Panc1 (cell line): ENCODE measurements at regions not wholly inside any gene's neighbourhood (a gene's known extent, or its start where the extent isn't known, plus 50 kb on each side); places are given as distances from the start of the nearest gene placed in this dataset.

Experiments used
- ATAC-seq: fragments of 200-7000 bp; cut with Tn5 transposase; 2 replicates; pipeline ENCODE4 v1.9.1; 2020; ENCODE audit warnings: mild to moderate bottlenecking, moderate library complexity
- BruUV-seq: library from RNA; stranded (reverse); fragments of 400-500 nt; replicated peaks from 2 replicates; lab custom pipeline; 2021; lab: Mats Ljungman, UMichigan
- CTCF ChIA-PET: fragments of 300-600 bp; sonication (Branson Sonifier 250); formaldehyde crosslinking; loops from one replicate; lab custom pipeline; 2022; ENCODE audit warnings: antibody characterized with exemption; lab: Charles Lee
- POLR2A ChIA-PET: fragments of 300-600 bp; sonication (Branson Sonifier 250); formaldehyde crosslinking; loops from one replicate; lab custom pipeline; 2022; ENCODE audit warnings: antibody characterized with exemption; lab: Charles Lee
- DNase-seq: peaks from one replicate; pipeline ENCODE4 v3.0.0-alpha.2; 2010; ENCODE audit warnings: low read depth, low spot score
- H3K27ac ChIP-seq: 2 replicates; pipeline ENCODE4 v1.5.1; 2011; ENCODE audit warnings: mild to moderate bottlenecking, low read length, inconsistent platforms
- H3K27me3 ChIP-seq: fragments of 200-500 bp; sonication (Bioruptor generic); 2 replicates; pipeline ENCODE4 v1.6.0; 2014; ENCODE audit warnings: low read length, inconsistent platforms; ENCODE audit not compliant: control insufficient read depth, insufficient read depth
- H3K36me3 ChIP-seq: fragments of 200-500 bp; sonication (Bioruptor generic); 2 replicates; pipeline ENCODE4 v1.5.1; 2014; ENCODE audit warnings: inconsistent platforms, mild to moderate bottlenecking, low read length, moderate library complexity; ENCODE audit not compliant: control insufficient read depth, insufficient read depth
- H3K4me1 ChIP-seq: 2 replicates; pipeline ENCODE4 v1.5.1; 2011; ENCODE audit warnings: inconsistent platforms, mild to moderate bottlenecking, low read length, moderate library complexity; ENCODE audit not compliant: control insufficient read depth, insufficient read depth
- H3K4me3 ChIP-seq, 2 experiments: 2 replicates each; pipeline ENCODE4 v1.5.1; 2011 to 2012; ENCODE audit warnings: low read depth in 2 of 2, low read length in 2 of 2, mild to moderate bottlenecking in 2 of 2, inconsistent platforms in 1 of 2, moderate library complexity in 1 of 2
- H3K9me3 ChIP-seq: fragments of 200-500 bp; sonication (Bioruptor generic); 2 replicates; pipeline ENCODE4 v1.5.1; 2014; ENCODE audit warnings: low read depth, mild to moderate bottlenecking, inconsistent platforms, low read length, moderate library complexity; ENCODE audit not compliant: control insufficient read depth, insufficient read depth
- POLR2AphosphoS5 ChIP-seq: IDR thresholded peaks from 2 replicates; pipeline ENCODE4 v1.6.1; 2012; ENCODE audit warnings: mild to moderate bottlenecking, low read depth, low read length, moderate library complexity
- SIN3A ChIP-seq: IDR thresholded peaks from 2 replicates; pipeline ENCODE4 v1.6.1; 2012; ENCODE audit warnings: low read depth, mild to moderate bottlenecking, low read length, moderate library complexity, borderline replicate concordance; ENCODE audit not compliant: insufficient read depth
- TCF7L2 ChIP-seq: IDR thresholded peaks from 2 replicates; pipeline ENCODE4 v1.6.1; 2011; ENCODE audit warnings: mild to moderate bottlenecking, low read depth, low read length, inconsistent platforms
- in situ Hi-C: cut with HindIII; loops from 2 replicates; pipeline ENCODE4 v1.10.0; 2016; ENCODE audit warnings: low sequenced_read_pairs, low pct_unique_long_range_greater_than_20kb
- intact Hi-C: fragments of 100-400 bp; cut with micrococcal nuclease; formaldehyde crosslinking; loops from one replicate; pipeline ENCODE4 v1.10.0; 2022; ENCODE audit not compliant: unreplicated experiment
- TF ChIP-seq, protein P1 (sequence below), 2 experiments: IDR thresholded peaks; 2 replicates each; pipeline ENCODE4 v1.6.1; 2011 to 2012; ENCODE audit warnings: low read depth in 2 of 2, control low read depth in 1 of 2, low read length in 1 of 2, mild to moderate bottlenecking in 1 of 2, moderate library complexity in 1 of 2; ENCODE audit not compliant: insufficient read depth in 1 of 2
- TF ChIP-seq, protein P2 (sequence below): fragments of 450-650 bp; IDR thresholded peaks from 2 replicates; pipeline ENCODE4 v1.5.1; 2017; ENCODE audit warnings: mild to moderate bottlenecking

DNA sequence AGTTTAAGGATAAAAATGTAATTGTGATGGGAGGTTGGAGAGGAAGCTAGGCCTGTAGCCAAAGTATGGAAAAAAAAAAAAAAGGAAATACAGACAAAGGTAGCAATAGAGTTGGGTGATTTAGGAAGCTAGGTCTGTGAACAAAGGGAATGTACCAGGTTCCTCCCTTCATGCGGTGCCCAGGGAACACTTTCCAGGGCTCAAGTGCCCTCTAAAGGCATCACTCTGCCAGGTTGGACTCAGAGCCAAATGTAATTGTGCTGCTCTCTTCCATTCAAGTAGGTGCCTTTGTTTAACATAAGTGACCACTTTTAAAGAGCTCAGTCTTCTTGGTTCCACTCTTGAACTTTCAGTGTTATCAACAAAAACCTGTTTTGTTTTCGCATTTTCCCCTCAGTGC lies 159.7 kb upstream of the AHI1 start:
- no peaks in the 10 kb centered on the region for H3K36me3 ChIP-seq
- H3K27me3 ChIP-seq: no peaks in the 10 kb centered on the region
- no TSS peak for BruUV-seq
- ChIA-PET CTCF (no interaction called here), POLR2A (interaction anchor here (0.7 kb wide), 1 partner anchor 516 kb away, joined by 3 read pairs; no protein-coding TSS in a partner anchor)
- ATAC-seq (no peak), DNase-seq (no peak)
- H3K4me3 ChIP-seq: no peak overlapping the region
- no peaks in the 10 kb centered on the region; the same call in 1 of the 2 replicates for H3K9me3 ChIP-seq
- no peak overlapping the region for H3K27ac ChIP-seq
- no peak for TF ChIP-seq POLR2AphosphoS5
- TF ChIP-seq, protein P1, sequence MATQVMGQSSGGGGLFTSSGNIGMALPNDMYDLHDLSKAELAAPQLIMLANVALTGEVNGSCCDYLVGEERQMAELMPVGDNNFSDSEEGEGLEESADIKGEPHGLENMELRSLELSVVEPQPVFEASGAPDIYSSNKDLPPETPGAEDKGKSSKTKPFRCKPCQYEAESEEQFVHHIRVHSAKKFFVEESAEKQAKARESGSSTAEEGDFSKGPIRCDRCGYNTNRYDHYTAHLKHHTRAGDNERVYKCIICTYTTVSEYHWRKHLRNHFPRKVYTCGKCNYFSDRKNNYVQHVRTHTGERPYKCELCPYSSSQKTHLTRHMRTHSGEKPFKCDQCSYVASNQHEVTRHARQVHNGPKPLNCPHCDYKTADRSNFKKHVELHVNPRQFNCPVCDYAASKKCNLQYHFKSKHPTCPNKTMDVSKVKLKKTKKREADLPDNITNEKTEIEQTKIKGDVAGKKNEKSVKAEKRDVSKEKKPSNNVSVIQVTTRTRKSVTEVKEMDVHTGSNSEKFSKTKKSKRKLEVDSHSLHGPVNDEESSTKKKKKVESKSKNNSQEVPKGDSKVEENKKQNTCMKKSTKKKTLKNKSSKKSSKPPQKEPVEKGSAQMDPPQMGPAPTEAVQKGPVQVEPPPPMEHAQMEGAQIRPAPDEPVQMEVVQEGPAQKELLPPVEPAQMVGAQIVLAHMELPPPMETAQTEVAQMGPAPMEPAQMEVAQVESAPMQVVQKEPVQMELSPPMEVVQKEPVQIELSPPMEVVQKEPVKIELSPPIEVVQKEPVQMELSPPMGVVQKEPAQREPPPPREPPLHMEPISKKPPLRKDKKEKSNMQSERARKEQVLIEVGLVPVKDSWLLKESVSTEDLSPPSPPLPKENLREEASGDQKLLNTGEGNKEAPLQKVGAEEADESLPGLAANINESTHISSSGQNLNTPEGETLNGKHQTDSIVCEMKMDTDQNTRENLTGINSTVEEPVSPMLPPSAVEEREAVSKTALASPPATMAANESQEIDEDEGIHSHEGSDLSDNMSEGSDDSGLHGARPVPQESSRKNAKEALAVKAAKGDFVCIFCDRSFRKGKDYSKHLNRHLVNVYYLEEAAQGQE (IDR thresholded peaks at IDR 0.05; ENCODE audit: insufficient read depth in 1 of 2, low read depth in 2 of 2, low read length in 1 of 2): no peak
- H3K4me1 ChIP-seq: no peaks in the 10 kb centered on the region
- in situ Hi-C loops: no loop called here
- intact Hi-C loops: no loop called here

DNA sequence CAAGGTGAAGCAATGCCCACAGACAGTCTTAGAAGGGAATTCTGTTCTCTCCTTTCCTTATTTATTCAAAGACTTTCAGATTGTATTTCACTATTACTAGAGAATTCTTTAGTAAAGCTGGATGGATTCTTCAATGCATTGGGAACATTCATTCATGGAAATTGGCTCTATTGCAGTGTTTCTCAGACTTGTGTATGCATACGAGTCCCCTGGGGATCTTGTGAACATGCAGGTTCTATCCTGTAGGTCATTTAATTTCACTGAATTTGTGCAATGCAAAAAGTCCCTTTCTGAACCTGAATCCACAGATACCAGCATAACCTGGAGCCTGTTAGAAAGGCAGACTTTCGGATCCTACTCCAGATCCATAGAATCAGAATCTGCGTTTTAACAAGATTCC lies 160.9 kb upstream of the AHI1 start:
- in situ Hi-C loops (no loop called here), intact Hi-C loops (no loop called here)
- ChIA-PET POLR2A (no interaction called here), CTCF (no interaction called here)
- H3K4me3 ChIP-seq: no peak overlapping the region
- H3K27me3 ChIP-seq: no peaks in the 10 kb centered on the region
- no peaks in the 10 kb centered on the region; the same call in 1 of the 2 replicates for H3K9me3 ChIP-seq
- DNase-seq (no peak), ATAC-seq (no peak)
- no peaks in the 10 kb centered on the region for H3K4me1 ChIP-seq
- H3K36me3 ChIP-seq: no peaks in the 10 kb centered on the region
- TF ChIP-seq POLR2AphosphoS5: no peak
- TF ChIP-seq, protein P2, sequence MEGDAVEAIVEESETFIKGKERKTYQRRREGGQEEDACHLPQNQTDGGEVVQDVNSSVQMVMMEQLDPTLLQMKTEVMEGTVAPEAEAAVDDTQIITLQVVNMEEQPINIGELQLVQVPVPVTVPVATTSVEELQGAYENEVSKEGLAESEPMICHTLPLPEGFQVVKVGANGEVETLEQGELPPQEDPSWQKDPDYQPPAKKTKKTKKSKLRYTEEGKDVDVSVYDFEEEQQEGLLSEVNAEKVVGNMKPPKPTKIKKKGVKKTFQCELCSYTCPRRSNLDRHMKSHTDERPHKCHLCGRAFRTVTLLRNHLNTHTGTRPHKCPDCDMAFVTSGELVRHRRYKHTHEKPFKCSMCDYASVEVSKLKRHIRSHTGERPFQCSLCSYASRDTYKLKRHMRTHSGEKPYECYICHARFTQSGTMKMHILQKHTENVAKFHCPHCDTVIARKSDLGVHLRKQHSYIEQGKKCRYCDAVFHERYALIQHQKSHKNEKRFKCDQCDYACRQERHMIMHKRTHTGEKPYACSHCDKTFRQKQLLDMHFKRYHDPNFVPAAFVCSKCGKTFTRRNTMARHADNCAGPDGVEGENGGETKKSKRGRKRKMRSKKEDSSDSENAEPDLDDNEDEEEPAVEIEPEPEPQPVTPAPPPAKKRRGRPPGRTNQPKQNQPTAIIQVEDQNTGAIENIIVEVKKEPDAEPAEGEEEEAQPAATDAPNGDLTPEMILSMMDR: no peak
- no peak for TF ChIP-seq TCF7L2
- no peak for TF ChIP-seq SIN3A
- TF ChIP-seq, protein P1 (IDR thresholded peaks at IDR 0.05; ENCODE audit: insufficient read depth in 1 of 2, low read depth in 2 of 2, low read length in 1 of 2): no peak
- no peak overlapping the region for H3K27ac ChIP-seq
- BruUV-seq: no TSS peak
